ENCODE measurements at regions not wholly inside any gene's neighbourhood (a gene's known extent, or its start where the extent isn't known, plus 50 kb on each side); places are given as distances from the start of the nearest gene placed in this dataset.

- WGBS, 4 donors: 33 to 58% (median 52%) methylated on average over 2 to 3 of the region's 3 CpGs
- no peak overlapping the region for H3K27ac ChIP-seq
- DNase-seq: no peak
- intact Hi-C loops (cut with DNase I): no loop called here
- TF ChIP-seq CTCF (IDR thresholded peaks at IDR 0.05) (no peak), POLR2A (IDR thresholded peaks at IDR 0.05) (no peak)
- H3K27me3 ChIP-seq: peaks cover 33% of the 10 kb centered on the region
- H3K4me1 ChIP-seq (replicated peaks in 1 of 2): no peaks in the 10 kb centered on the region
- no peaks in the 10 kb centered on the region for H3K36me3 ChIP-seq (replicated peaks in 1 of 2)
- H3K4me3 ChIP-seq: no peak overlapping the region
- H3K9me3 ChIP-seq (replicated peaks in 1 of 3): no peaks in the 10 kb centered on the region
Observed at GRCh38 chrX:13890806-13891205, 73.9 kb upstream of the GPM6B start.

GRCh38 chrX:13888284-13888683 is 71.4 kb upstream of the GPM6B start:
- Histone ChIP-seq H3K27me3 (peaks cover 24% of the 10 kb centered on the region), H3K4me1 (replicated peaks in 1 of 2) (no peaks in the 10 kb centered on the region), H3K4me3 (no peak overlapping the region), H3K36me3 (replicated peaks in 1 of 2) (no peaks in the 10 kb centered on the region), H3K27ac (no peak overlapping the region), H3K9me3 (replicated peaks in 1 of 3) (no peaks in the 10 kb centered on the region)
- 68 to 79% (median 78%) methylated on average over 8 of the region's 8 CpGs for WGBS, 4 donors
- DNase-seq: no peak
- intact Hi-C loops (cut with DNase I): no loop called here
- TF ChIP-seq POLR2A (IDR thresholded peaks at IDR 0.05): no peak
- TF ChIP-seq CTCF (IDR thresholded peaks at IDR 0.05): no peak

GRCh38 chrX:13885591-13885990 is 68.7 kb upstream of the GPM6B start:
- H3K27me3 ChIP-seq: peaks cover 24% of the 10 kb centered on the region
- no peak for DNase-seq
- H3K27ac ChIP-seq: no peak overlapping the region
- no peaks in the 10 kb centered on the region for H3K4me1 ChIP-seq (replicated peaks in 1 of 2)
- H3K36me3 ChIP-seq (replicated peaks in 1 of 2): no peaks in the 10 kb centered on the region
- no peak for TF ChIP-seq POLR2A (IDR thresholded peaks at IDR 0.05)
- no peak for TF ChIP-seq CTCF (IDR thresholded peaks at IDR 0.05)
- no peak overlapping the region for H3K4me3 ChIP-seq
- no peaks in the 10 kb centered on the region for H3K9me3 ChIP-seq (replicated peaks in 1 of 3)
- WGBS, 4 donors: 82 to 87% (median 86%) methylated on average over 5 to 9 of the region's 9 CpGs
- intact Hi-C loops (cut with DNase I): no loop called here

- Histone ChIP-seq H3K36me3 (replicated peaks in 1 of 2) (no peaks in the 10 kb centered on the region), H3K27ac (no peak overlapping the region), H3K4me3 (no peak overlapping the region), H3K4me1 (replicated peaks in 1 of 2) (no peaks in the 10 kb centered on the region), H3K9me3 (replicated peaks in 1 of 3) (no peaks in the 10 kb centered on the region), H3K27me3 (peaks cover 19% of the 10 kb centered on the region)
- DNase-seq: peak in 1 of 7 donors; percentile 46
- no peak for TF ChIP-seq CTCF (IDR thresholded peaks at IDR 0.05)
- TF ChIP-seq POLR2A (IDR thresholded peaks at IDR 0.05): no peak
- 51 to 71% (median 64%) methylated on average over 1 to 4 of the region's 4 CpGs for WGBS, 4 donors
- intact Hi-C loops (cut with DNase I): no loop called here
Observed at GRCh38 chrX:13876652-13877051, 59.8 kb upstream of the GPM6B start.
